Gastrocnemius medialis (tissue), 4 donors: ENCODE measurements at regions not wholly inside any gene's neighbourhood (a gene's known extent, or its start where the extent isn't known, plus 50 kb on each side); places are given as distances from the start of the nearest gene placed in this dataset.

Experiments
- ATAC-seq, 2 donors: fragments of 150-250 bp; one replicate each; pipeline ENCODE4 v1.9.1; 2016
- DNase-seq, 2 donors: peaks; one replicate each; pipeline ENCODE4 v3.0.0-alpha.2; 2019
- H3K27ac ChIP-seq, 4 donors: fragments of 200-600 bp; sonication (generic); 1 replicate in 1 of 4; 2 replicates in 3 of 4; pipeline ENCODE4 v1.5.1; 2016 to 2018; ENCODE audit warnings: mild to moderate bottlenecking in 2 of 4, moderate library complexity in 1 of 4
- H3K27me3 ChIP-seq, 3 donors: fragments of 200-600 bp; sonication (generic) in 2 of 3; 1 replicate in 1 of 3; 2 replicates in 2 of 3; pipeline versions ENCODE4 v1.5.1 to v1.6.0; 2016 to 2019; ENCODE audit warnings: mild to moderate bottlenecking in 1 of 3, moderate library complexity in 1 of 3
- H3K36me3 ChIP-seq, 2 donors: fragments of 200-600 bp; sonication (generic) in 1 of 2; one replicate each; pipeline ENCODE4 v1.5.1; 2017 to 2018
- H3K4me1 ChIP-seq, 2 donors: fragments of 200-600 bp; sonication (generic) in 1 of 2; one replicate each; pipeline ENCODE4 v1.5.1; 2016 to 2017; ENCODE audit warnings: mild to moderate bottlenecking in 2 of 2
- H3K4me3 ChIP-seq, 4 donors: fragments of 200-600 bp; sonication (generic) in 3 of 4; 1 replicate in 1 of 4; 2 replicates in 3 of 4; pipeline ENCODE4 v1.5.1; 2016 to 2019; ENCODE audit warnings: mild to moderate bottlenecking in 2 of 4
- H3K9me3 ChIP-seq, 3 donors: fragments of 200-600 bp; sonication (generic) in 2 of 3; 1 replicate in 1 of 3; 2 replicates in 2 of 3; pipeline ENCODE4 v1.5.1; 2016 to 2019
- POLR2A ChIP-seq, 2 donors: fragments of 450-650 bp; IDR thresholded peaks; one replicate each; pipeline ENCODE4 v1.6.1; 2017; ENCODE audit warnings: antibody characterized with exemption in 2 of 2, mild to moderate bottlenecking in 2 of 2, moderate library complexity in 2 of 2
- in situ Hi-C, 4 donors: fragments of 200-750 bp; cut with MboI; loops; one replicate each; pipeline versions ENCODE4 v1.15.0 to v1.8.0; 2017; ENCODE audit warnings: low sequenced_read_pairs in 4 of 4
- intact Hi-C: fragments of 100-400 bp; cut with DNase I; formaldehyde crosslinking; loops from one replicate; pipeline ENCODE4 v1.15.1; 2023; ENCODE audit warnings: low total_unique reads
- TF ChIP-seq, protein P1 (sequence below), 5 experiments: fragments of 450-650 bp in 3 of 5; fragments of 200-600 bp in 2 of 5; sonication (generic) in 2 of 5; IDR thresholded peaks in 4 of 5; conservative IDR thresholded peaks in 1 of 5; 1 replicate in 4 of 5; 2 replicates in 1 of 5; pipeline ENCODE4 v1.5.1; 2016 to 2019; ENCODE audit warnings: antibody characterized with exemption in 5 of 5, mild to moderate bottlenecking in 3 of 5, moderate library complexity in 3 of 5

DNA sequence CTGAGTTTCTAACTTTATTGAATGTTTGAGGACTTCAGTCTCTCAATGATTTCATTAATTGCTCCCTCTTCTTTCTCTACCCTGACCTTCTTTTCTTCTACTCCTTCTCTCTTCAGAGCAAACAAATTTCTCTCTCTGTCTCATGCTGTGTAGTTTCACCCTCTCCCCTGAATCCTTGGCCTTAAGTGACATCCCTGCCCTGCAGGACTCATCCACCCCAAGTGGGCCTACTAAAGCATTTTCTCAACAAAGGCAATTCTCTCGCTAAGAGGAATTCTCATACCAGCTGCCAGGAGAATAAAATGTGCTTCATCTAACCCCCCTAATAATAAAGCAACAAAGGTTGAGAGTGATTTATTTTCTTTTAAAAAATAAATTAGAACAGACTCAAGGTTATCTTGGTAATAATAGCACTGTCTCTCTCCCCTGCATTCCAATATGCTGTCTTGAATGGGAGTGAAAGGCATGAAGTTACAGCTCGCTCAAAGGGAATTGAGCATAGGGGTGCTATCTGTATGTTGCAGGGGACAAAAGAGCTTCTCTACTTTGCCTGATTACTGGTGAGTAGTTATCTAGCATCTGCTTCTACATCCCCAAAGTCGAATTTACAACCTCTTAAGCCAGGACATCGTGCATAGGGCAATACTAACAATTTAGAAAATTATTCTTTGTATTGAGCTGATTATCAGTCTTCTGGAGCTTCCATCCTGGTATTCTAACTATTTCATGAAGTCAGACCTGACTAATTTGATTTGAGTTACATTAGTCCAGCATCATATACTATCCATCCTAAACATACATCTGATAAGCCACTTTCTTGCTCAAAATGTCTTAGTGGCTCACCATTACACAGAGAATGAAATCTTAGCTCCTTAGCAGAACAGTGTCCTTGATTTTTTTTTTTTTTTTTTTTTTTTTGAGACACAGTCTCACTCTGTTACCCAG lies 76.9 kb upstream of the DNAJC19 start:
- Histone ChIP-seq H3K4me1 (no peaks in the 10 kb centered on the region), H3K27me3 (no peaks in the 10 kb centered on the region), H3K27ac (no peak overlapping the region), H3K9me3 (no peaks in the 10 kb centered on the region), H3K36me3 (no peaks in the 10 kb centered on the region), H3K4me3 (no peak overlapping the region)
- intact Hi-C loops (no loop called here), in situ Hi-C loops (no loop called here)
- TF ChIP-seq POLR2A (IDR thresholded peaks at IDR 0.05), result no peak
- TF ChIP-seq, protein P1, sequence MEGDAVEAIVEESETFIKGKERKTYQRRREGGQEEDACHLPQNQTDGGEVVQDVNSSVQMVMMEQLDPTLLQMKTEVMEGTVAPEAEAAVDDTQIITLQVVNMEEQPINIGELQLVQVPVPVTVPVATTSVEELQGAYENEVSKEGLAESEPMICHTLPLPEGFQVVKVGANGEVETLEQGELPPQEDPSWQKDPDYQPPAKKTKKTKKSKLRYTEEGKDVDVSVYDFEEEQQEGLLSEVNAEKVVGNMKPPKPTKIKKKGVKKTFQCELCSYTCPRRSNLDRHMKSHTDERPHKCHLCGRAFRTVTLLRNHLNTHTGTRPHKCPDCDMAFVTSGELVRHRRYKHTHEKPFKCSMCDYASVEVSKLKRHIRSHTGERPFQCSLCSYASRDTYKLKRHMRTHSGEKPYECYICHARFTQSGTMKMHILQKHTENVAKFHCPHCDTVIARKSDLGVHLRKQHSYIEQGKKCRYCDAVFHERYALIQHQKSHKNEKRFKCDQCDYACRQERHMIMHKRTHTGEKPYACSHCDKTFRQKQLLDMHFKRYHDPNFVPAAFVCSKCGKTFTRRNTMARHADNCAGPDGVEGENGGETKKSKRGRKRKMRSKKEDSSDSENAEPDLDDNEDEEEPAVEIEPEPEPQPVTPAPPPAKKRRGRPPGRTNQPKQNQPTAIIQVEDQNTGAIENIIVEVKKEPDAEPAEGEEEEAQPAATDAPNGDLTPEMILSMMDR (IDR thresholded peaks at IDR 0.05 in 4 of 5, conservative IDR thresholded peaks at IDR 0.05 in 1 of 5), result no peak
- no peak for ATAC-seq
- DNase-seq, result no peak

DNA sequence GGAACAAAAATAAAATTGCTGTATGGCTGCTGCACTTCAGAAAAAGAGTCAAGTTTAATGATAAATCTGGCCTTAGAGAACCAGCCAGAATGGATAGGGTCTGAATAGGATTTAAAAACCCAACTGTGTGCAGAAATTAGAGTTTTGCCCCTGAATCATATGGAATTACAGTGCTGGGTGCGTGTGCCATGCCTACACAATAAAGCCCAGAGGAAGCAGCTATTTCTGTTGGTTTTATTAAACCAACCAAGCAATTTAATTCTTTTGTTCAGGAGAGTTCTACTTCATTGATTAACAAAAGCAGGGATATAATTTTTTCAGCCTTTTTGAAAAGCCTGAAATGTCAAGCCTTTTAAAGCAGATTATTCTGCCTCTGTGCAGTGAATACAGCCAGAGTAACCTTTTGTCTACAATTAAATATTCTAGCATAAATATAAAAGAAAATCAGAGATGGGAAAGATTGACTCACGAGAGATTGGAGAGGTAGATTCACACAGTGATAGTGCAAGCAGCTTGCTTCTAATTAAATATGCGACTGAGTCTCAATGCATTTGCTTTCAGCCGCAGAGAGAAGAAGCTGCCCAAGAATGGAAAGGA lies 66.7 kb upstream of the DNAJC19 start:
- in situ Hi-C loops, result no loop called here
- no peak overlapping the region for H3K4me3 ChIP-seq
- no peak overlapping the region for H3K27ac ChIP-seq
- no peaks in the 10 kb centered on the region for H3K27me3 ChIP-seq
- intact Hi-C loops, result no loop called here
- no peaks in the 10 kb centered on the region for H3K4me1 ChIP-seq
- TF ChIP-seq, protein P1 (IDR thresholded peaks at IDR 0.05 in 4 of 5, conservative IDR thresholded peaks at IDR 0.05 in 1 of 5), result no peak
- TF ChIP-seq POLR2A (IDR thresholded peaks at IDR 0.05), result no peak
- DNase-seq (no peak), ATAC-seq (no peak)
- no peaks in the 10 kb centered on the region for H3K9me3 ChIP-seq
- no peaks in the 10 kb centered on the region for H3K36me3 ChIP-seq

DNA sequence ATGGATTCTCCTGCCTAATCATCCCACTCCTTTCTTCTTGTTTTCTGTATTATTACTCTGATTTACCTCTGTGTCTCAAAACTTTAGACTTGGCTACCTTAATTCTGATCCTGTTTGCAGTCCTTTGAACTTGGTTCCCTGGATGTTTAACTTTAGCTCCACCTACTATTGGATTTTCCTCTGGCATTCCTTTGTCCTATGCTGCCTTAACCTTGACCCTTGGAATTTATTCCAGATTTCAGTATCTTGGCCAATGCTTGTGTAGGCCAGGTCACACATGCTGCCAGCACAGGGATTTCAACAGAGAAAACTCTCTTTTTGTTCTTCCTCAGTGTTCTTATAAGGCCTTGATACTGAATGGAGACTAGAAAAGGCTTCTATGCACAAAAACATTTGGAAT lies 65.0 kb upstream of the DNAJC19 start:
- intact Hi-C loops (no loop called here), in situ Hi-C loops (no loop called here)
- DNase-seq (no peak), ATAC-seq (no peak)
- Histone ChIP-seq H3K9me3 (no peaks in the 10 kb centered on the region), H3K27me3 (no peaks in the 10 kb centered on the region), H3K4me3 (no peak overlapping the region), H3K27ac (no peak overlapping the region), H3K4me1 (no peaks in the 10 kb centered on the region), H3K36me3 (no peaks in the 10 kb centered on the region)
- TF ChIP-seq POLR2A (IDR thresholded peaks at IDR 0.05), result no peak
- TF ChIP-seq, protein P1 (IDR thresholded peaks at IDR 0.05 in 4 of 5, conservative IDR thresholded peaks at IDR 0.05 in 1 of 5), result no peak

DNA sequence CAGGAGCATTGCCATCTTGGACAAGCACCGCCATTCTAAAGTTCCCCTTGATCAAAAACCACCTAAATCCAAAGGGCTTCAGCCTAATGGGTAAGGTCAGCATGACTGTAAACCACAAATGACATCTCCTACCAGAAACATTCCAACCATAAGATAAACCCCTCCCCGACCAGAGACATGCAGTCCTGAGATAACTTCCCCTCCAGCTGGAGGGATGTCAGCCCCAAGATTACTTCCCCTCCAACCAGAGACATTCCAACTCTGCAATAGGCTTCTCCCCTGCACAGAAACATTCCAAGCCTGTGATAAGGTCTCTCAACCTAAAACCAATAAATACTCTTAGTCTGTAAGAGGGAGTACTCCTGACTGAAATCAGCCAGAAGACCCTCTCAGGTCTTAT lies 62.7 kb upstream of the DNAJC19 start:
- no peaks in the 10 kb centered on the region for H3K9me3 ChIP-seq
- no peak overlapping the region for H3K27ac ChIP-seq
- in situ Hi-C loops (no loop called here), intact Hi-C loops (no loop called here)
- no peak for DNase-seq
- H3K4me3 ChIP-seq, result no peak overlapping the region
- no peaks in the 10 kb centered on the region for H3K4me1 ChIP-seq
- ATAC-seq, result no peak
- no peak for TF ChIP-seq POLR2A (IDR thresholded peaks at IDR 0.05)
- TF ChIP-seq, protein P1 (IDR thresholded peaks at IDR 0.05 in 4 of 5, conservative IDR thresholded peaks at IDR 0.05 in 1 of 5), result no peak
- H3K36me3 ChIP-seq, result no peaks in the 10 kb centered on the region
- H3K27me3 ChIP-seq, result no peaks in the 10 kb centered on the region
